ENCODE measurements at regions not wholly inside any gene's neighbourhood (a gene's known extent, or its start where the extent isn't known, plus 50 kb on each side); places are given as distances from the start of the nearest gene placed in this dataset.
"Not testable (repeated sequence)": the region's sequence is repeated elsewhere in the genome, so short reads cannot be mapped to it uniquely, and the experiment has no call there.

DNA sequence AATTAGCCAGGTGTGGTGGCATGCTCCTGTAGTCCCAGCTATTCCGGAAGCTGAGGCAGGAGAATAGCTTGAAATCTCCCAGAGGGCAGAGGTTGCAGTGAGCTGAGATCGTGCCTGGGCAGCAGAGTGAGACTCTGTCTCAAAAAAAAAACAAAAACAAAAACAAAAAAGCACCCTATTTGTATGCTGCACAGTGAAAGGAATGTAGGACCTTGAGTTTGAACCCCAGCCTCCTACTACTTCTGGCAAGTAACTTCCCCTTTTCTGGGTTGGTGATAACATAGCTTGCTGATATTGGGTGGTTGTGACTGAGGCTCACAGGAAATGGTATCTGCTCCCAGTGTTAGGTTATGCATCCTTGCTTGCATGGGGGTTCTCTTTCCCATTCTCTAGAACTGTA is 205.3 kb downstream of the BUB3 start:
- H3K27me3 Mint-ChIP-seq, result peaks cover 16% of the 10 kb centered on the region
- H3K9me3 Mint-ChIP-seq, result no peaks in the 10 kb centered on the region
- H3K4me3 Mint-ChIP-seq, result no peak overlapping the region
- no peaks in the 10 kb centered on the region for H3K4me1 Mint-ChIP-seq (ENCODE audit: low read depth)
- no peak for DNase-seq
- no peak overlapping the region for H3K27ac Mint-ChIP-seq
- H3K36me3 Mint-ChIP-seq (ENCODE audit: low read depth), result no peaks in the 10 kb centered on the region

DNA sequence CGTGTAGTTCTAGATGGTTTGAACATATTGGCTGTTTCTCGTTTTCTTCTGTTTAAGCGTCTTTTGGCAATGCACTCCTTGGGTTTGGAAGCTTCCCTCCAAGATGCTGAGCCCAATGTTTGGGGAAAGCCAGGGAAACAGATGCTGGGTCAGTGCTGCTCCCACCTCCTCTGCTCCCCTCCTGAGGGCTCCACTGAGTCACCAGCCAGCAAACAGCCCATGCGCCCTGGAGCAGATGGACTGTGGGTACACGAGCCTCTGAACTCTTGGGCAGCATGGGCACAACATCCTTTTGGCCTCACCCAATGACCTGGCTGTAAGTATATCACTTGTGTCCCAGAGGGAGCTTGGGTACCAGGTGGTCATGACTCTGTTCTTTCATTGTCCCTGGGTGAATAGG is 207.6 kb downstream of the BUB3 start:
- H3K27me3 Mint-ChIP-seq, result peaks cover 6% of the 10 kb centered on the region
- DNase-seq, result no peak
- no peak overlapping the region for H3K4me3 Mint-ChIP-seq

DNA sequence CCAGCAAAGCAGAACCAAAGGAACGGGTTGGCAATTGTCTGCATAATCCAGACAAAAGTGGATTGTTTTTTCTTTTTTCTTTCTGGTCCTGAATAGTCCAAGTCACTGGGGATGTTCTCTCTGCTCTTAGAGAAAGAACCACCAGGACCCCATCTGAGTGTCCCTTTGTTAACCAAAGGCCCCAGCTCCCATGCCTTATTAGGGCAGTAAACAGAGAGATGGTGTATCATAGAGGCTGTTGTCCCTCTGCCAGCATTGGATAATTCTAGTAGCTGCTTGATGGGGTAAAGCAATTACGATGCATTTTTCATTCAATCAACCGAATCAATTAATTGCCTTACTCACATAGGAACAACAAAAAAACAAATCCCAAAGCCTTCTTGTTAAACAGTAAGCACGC is 213.0 kb downstream of the BUB3 start:
- no peak for DNase-seq
- Mint-ChIP-seq H3K27me3 (no peaks in the 10 kb centered on the region), H3K36me3 (ENCODE audit: low read depth) (no peaks in the 10 kb centered on the region), H3K9me3 (peaks cover 3% of the 10 kb centered on the region), H3K27ac (no peak overlapping the region), H3K4me3 (no peak overlapping the region), H3K4me1 (ENCODE audit: low read depth) (no peaks in the 10 kb centered on the region)

More for the DNA sequence above, 207.6 kb downstream of the BUB3 start:
- H3K9me3 Mint-ChIP-seq, result no peaks in the 10 kb centered on the region
- H3K36me3 Mint-ChIP-seq (ENCODE audit: low read depth), result no peaks in the 10 kb centered on the region
- H3K27ac Mint-ChIP-seq, result no peak overlapping the region
- no peaks in the 10 kb centered on the region for H3K4me1 Mint-ChIP-seq (ENCODE audit: low read depth)

DNA sequence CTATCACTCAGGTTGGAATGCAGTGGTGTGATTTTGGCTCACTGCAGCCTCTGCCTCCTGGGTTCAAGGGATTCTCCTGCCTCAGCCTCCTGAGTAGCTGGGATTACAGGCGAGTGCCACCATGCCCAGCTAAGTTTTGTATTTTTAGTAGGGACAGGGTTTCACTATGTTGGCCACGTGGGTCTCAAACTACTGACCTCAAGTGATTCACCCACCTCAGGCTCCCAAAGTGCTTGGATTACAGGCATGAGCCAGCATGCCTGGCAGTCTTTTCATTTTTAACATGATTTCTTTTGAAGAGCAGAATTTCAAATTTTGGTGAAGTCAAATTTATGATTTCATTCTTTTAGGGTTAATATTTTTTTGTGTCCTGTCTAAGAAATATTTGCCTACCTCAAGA is 217.4 kb downstream of the BUB3 start:
- not testable (repeated sequence) for DNase-seq; H3K4me1 Mint-ChIP-seq (ENCODE audit: low read depth); H3K27me3 Mint-ChIP-seq; H3K9me3 Mint-ChIP-seq; H3K36me3 Mint-ChIP-seq (ENCODE audit: low read depth); H3K27ac Mint-ChIP-seq; H3K4me3 Mint-ChIP-seq

DNA sequence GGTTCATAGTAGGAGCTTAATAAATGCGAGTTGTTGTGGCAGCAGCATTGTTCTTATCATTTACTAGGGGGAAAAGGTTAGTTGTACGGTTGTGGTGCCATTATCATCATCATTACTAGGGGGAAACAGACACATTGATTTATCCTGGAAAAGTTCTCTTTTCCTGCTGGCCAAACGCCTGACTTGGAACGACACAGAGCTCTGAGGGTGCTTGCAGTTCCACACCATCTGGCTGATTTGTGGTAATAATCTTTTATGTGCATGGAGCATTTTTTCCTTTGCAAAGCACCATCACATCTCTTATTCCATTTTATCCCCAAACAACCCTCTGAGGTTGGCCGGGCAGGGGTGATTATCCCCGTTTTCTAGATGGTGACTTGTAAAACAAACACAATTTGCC is 219.4 kb downstream of the BUB3 start:
- Mint-ChIP-seq H3K9me3 (peaks cover 3% of the 10 kb centered on the region), H3K27ac (no peak overlapping the region), H3K27me3 (peaks cover 2% of the 10 kb centered on the region), H3K36me3 (ENCODE audit: low read depth) (no peaks in the 10 kb centered on the region), H3K4me3 (no peak overlapping the region), H3K4me1 (ENCODE audit: low read depth) (no peaks in the 10 kb centered on the region)
- no peak for DNase-seq

DNA sequence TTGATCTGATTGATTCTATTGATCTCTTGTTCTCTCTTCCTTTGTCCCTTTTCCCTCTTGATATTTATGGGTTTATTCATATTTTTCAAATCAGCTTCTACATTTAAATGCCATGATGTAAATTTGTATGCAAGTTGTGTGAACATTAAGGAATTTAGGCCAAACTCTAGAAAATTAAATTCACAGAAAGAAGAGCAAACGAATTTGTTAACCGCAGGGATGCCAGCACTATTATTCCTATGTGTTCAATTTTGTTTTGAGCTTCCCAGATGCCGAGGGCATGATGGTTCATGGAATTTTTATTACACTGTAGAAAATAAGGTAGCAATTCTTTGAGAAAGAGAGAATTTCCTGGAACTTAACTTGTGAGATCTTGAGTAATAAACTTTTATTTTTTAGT is 220.9 kb downstream of the BUB3 start:
- Mint-ChIP-seq H3K27me3 (peaks cover 2% of the 10 kb centered on the region), H3K4me3 (no peak overlapping the region), H3K36me3 (ENCODE audit: low read depth) (no peaks in the 10 kb centered on the region), H3K4me1 (ENCODE audit: low read depth) (no peaks in the 10 kb centered on the region), H3K27ac (no peak overlapping the region), H3K9me3 (peaks cover 2% of the 10 kb centered on the region)
- DNase-seq, result no peak

DNA sequence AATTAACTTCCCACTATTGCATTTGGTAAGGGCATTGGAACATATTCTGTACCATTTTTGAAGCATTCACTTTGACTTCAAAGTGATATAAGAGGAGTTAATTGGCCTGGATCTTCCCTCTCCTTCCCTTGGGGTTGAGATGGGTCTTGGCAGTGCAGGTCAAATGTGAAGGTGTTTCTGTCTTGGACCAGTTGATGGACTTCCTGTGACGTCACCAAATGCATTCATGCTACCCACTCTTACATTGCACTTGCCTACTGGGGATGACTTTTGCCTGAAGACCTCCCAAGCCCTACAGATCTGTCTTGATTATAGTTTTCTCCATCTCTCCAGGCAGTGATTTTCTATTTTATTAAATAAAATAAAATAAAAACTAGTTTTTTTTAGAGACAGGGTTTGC is 221.5 kb downstream of the BUB3 start:
- Mint-ChIP-seq H3K36me3 (ENCODE audit: low read depth) (no peaks in the 10 kb centered on the region), H3K27me3 (peaks cover 2% of the 10 kb centered on the region), H3K27ac (no peak overlapping the region), H3K4me3 (no peak overlapping the region), H3K9me3 (no peaks in the 10 kb centered on the region), H3K4me1 (ENCODE audit: low read depth) (no peaks in the 10 kb centered on the region)
- DNase-seq, result no peak

DNA sequence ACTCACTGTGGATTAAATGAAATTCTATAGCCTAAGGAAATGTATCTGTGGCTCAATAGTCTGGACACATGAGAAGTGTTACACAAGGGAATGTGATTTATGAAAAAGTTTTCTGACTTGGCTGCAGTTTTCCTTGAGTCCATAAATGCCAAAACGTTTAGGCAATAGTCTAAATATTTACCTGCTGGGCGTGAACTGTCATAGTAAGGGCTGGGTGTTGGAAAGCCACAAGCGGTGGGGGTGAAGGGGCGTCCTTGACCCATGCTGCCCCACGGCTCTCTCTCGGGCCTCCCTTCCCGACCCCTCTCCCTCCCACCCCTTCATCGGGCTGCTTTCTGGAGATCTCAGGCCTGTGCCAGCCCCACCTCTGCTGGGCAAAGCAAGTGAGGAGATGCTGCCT is 223.7 kb downstream of the BUB3 start:
- H3K27ac Mint-ChIP-seq, result no peak overlapping the region

DNA sequence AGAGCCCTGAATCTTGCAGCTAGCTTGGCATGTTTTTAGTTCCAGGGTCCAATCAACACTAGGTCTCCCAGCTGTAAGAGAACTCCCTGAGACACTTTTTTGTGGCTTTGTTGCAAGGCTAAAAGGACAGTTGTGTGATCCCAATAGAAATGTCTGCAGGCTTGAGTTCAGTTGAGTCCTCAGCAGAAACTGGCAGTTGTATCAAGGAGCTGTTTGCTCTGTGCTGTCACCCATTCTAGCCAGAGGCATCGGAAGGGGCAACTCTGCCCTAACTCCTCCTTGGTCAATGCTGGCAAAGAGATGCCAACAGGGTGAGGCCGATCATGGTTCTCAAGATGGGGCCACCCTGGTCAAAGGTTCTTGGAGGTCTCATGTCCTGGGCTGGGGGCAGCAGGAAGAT is 224.1 kb downstream of the BUB3 start:
- Mint-ChIP-seq H3K4me3 (no peak overlapping the region), H3K9me3 (no peaks in the 10 kb centered on the region), H3K27ac (no peak overlapping the region), H3K4me1 (ENCODE audit: low read depth) (no peaks in the 10 kb centered on the region), H3K27me3 (peaks cover 2% of the 10 kb centered on the region), H3K36me3 (ENCODE audit: low read depth) (no peaks in the 10 kb centered on the region)
- no peak for DNase-seq

More for the DNA sequence above, 223.7 kb downstream of the BUB3 start:
- Mint-ChIP-seq H3K4me1 (ENCODE audit: low read depth) (no peaks in the 10 kb centered on the region), H3K4me3 (no peak overlapping the region), H3K27me3 (peaks cover 2% of the 10 kb centered on the region), H3K9me3 (no peaks in the 10 kb centered on the region), H3K36me3 (ENCODE audit: low read depth) (no peaks in the 10 kb centered on the region)
- no peak for DNase-seq

DNA sequence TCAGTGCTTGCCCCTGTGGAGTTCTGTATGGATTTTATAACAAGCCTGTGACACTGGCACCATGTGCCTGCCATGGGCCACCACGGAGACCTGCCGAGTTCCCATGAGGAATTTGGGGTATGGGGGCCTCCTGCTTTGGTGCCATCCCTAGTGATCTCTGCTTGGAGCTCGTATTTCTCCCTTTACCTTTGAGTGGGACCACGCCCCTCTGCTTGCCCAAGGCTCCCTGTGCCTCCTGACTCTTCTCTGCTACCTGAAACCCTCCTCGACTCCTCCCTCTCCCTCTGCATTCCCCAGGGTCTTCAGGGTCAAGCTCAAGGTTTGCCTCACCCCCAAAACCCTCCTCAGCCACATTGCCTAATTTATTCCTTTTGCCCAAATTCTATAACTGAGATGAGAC is 225.0 kb downstream of the BUB3 start:
- no peak for DNase-seq
- Mint-ChIP-seq H3K36me3 (ENCODE audit: low read depth) (no peaks in the 10 kb centered on the region), H3K27ac (no peak overlapping the region), H3K27me3 (peaks cover 7% of the 10 kb centered on the region), H3K4me3 (no peak overlapping the region), H3K4me1 (ENCODE audit: low read depth) (no peaks in the 10 kb centered on the region), H3K9me3 (no peaks in the 10 kb centered on the region)

DNA sequence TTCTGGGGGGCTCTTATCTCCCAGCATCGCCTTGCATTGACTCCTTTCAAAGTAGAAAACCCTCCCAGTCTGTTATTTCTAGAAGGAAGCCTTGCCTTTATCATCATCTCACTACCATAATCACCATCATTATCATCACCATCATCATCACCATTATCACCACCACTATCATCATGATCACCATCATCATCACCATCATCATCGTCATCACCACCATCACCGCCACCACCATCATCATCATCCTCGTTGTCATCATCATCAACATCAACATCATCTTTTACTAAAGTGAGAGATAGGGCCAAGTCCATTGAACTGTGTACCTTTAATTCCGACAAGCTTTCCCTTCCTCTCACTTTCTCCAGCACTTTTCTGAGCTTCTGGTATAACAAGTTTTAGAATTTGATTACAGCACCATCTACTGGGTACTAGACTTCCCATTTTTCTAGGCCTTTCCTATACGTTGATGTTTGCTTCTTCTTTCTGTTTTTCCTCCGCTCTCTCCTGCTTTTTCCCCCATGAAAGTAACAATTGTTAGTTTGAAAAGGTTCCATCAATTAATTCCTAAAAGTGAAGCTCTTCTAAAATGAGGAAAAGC is 226.4 kb downstream of the BUB3 start:
- DNase-seq, result no peak
- Mint-ChIP-seq H3K4me3 (no peak overlapping the region), H3K36me3 (ENCODE audit: low read depth) (no peaks in the 10 kb centered on the region), H3K4me1 (ENCODE audit: low read depth) (no peaks in the 10 kb centered on the region), H3K27me3 (peaks cover 7% of the 10 kb centered on the region), H3K27ac (no peak overlapping the region), H3K9me3 (peaks cover 1% of the 10 kb centered on the region)

DNA sequence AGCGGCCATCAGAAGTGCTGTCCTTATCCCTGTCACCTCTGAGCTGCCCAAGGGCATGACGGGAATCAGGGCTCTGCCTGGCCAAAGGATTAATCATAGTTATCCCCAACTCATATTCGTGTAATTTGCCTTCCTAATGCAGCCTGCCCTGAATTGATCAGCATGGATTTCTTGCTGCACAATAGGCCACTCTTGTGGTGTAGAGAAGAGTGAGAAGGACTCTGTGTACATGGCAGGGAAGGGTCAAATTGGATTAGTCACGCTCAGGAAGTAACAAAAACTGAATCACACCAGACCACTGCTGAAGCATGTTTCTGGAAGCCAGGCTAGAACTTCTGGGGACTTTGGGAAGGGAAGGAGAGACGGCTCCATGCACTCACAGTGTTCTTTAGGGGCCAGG is 227.0 kb downstream of the BUB3 start:
- peaks cover 5% of the 10 kb centered on the region for H3K9me3 Mint-ChIP-seq
- H3K36me3 Mint-ChIP-seq (ENCODE audit: low read depth), result peaks cover 2% of the 10 kb centered on the region
- no peak overlapping the region for H3K4me3 Mint-ChIP-seq
- H3K27me3 Mint-ChIP-seq, result peaks cover 7% of the 10 kb centered on the region
- no peak overlapping the region for H3K27ac Mint-ChIP-seq
- no peaks in the 10 kb centered on the region for H3K4me1 Mint-ChIP-seq (ENCODE audit: low read depth)
- no peak for DNase-seq

DNA sequence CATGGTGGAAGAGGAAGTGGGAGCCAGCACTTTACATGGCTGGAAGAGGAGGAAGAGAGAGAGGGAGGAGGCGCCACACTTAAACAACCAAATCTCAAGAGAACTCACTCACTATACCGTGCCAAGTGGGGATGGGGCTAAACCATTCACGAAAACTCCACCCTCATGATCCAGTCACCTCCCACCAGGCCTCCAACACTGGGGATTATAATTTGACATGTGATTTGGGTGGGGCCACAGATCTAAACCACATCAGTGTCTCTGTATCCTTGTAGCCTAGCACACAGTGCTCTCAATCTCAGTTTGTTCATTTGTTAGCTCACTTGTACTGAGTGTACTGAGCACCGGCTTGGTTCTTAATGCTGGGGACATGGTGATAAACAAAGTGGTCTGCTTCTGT is 228.3 kb downstream of the BUB3 start:
- H3K27me3 Mint-ChIP-seq, result peaks cover 5% of the 10 kb centered on the region
- no peak overlapping the region for H3K27ac Mint-ChIP-seq
- no peaks in the 10 kb centered on the region for H3K4me1 Mint-ChIP-seq (ENCODE audit: low read depth)
- no peak for DNase-seq
- no peak overlapping the region for H3K4me3 Mint-ChIP-seq
- peaks cover 10% of the 10 kb centered on the region for H3K9me3 Mint-ChIP-seq
- H3K36me3 Mint-ChIP-seq (ENCODE audit: low read depth), result peaks cover 3% of the 10 kb centered on the region

DNA sequence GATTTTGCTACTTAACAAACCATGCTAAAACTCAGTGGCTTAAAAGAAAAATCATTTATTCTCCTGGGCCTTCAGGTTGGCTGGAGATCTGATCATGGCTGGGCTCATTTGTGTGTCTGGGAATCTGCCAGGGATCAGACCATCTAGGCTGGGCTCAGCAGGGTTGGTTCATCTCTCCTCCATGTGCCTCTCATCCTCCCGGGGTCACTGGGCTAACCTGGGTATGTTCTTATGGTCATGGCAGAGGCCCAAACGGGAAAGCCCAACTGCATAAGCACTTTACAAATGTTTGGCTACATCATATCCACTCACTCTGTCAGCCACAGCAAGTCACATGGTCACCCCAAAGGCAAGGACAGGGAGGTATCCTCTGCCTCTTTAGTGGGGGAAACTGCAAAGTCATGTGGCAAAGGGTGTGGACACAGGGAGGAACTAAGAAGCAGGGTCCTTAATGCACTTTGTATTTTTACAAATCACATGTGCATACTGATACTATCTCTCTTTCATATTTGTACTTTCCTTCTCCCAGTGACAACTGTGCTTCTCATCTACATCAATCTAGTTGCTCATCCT is 231.4 kb downstream of the BUB3 start:
- H3K4me1 Mint-ChIP-seq (ENCODE audit: low read depth), result no peaks in the 10 kb centered on the region
- H3K9me3 Mint-ChIP-seq, result peaks cover 12% of the 10 kb centered on the region
- H3K27me3 Mint-ChIP-seq, result peaks cover 5% of the 10 kb centered on the region
- H3K36me3 Mint-ChIP-seq (ENCODE audit: low read depth), result peaks cover 3% of the 10 kb centered on the region
- no peak overlapping the region for H3K27ac Mint-ChIP-seq
- no peak for DNase-seq
- no peak overlapping the region for H3K4me3 Mint-ChIP-seq

DNA sequence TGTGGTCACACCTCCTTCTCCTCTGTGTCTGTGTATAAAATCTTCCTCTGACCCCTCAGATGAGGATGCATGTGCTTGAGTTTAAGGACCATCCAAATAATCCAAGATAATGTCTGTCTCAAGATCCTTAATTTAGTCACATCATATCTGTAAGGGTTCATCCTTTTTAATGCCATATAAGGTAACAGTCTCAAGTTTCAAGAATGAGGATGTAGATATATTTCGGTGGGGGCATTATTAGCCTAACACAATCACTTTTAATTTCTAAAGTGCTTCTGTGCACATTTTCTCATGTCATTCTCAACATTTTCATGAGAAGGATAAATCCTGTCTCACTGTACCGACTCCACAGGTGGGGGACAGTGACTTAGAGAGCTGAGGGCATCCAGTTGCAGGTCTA is 235.3 kb downstream of the BUB3 start:
- H3K4me3 Mint-ChIP-seq, result no peak overlapping the region
- H3K27me3 Mint-ChIP-seq, result peaks cover 2% of the 10 kb centered on the region
- peaks cover 12% of the 10 kb centered on the region for H3K9me3 Mint-ChIP-seq
- no peak for DNase-seq
- no peaks in the 10 kb centered on the region for H3K4me1 Mint-ChIP-seq (ENCODE audit: low read depth)
- no peak overlapping the region for H3K27ac Mint-ChIP-seq
- peaks cover 3% of the 10 kb centered on the region for H3K36me3 Mint-ChIP-seq (ENCODE audit: low read depth)

DNA sequence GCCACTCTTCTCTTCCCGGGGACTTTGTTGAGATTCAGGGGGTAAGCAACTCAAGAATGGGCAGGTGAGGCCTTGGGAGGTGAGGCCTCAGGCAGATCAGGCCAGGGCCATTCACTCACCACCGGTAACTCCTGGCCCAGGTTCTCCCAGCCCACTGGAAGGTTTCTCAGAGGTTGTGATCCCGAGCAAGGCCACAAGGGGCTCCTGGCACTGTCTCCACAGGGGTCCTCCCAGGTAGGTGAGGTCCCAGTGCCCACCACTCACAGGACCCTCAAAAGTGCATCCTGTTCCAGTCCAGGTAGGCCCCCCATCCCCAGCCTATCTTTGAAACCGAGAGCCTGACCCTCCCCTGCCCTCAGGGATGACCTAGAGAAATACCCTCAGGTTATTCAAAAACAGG is 236.1 kb downstream of the BUB3 start:
- Mint-ChIP-seq H3K4me3 (no peak overlapping the region), H3K4me1 (ENCODE audit: low read depth) (no peaks in the 10 kb centered on the region), H3K27ac (no peak overlapping the region), H3K36me3 (ENCODE audit: low read depth) (peaks cover 3% of the 10 kb centered on the region), H3K27me3 (peaks cover 2% of the 10 kb centered on the region), H3K9me3 (peaks cover 13% of the 10 kb centered on the region)
- no peak for DNase-seq
